DOHH2 (cell line): ENCODE measurements at regions not wholly inside any gene's neighbourhood (a gene's known extent, or its start where the extent isn't known, plus 50 kb on each side); places are given as distances from the start of the nearest gene placed in this dataset.

Experiments
- EZH2phosphoT487 ChIP-seq: fragments of 200-600 bp; sonication (generic); IDR thresholded peaks from 2 replicates; pipeline ENCODE4 v1.6.1; 2017; ENCODE audit warnings: borderline replicate concordance, mild to moderate bottlenecking, antibody characterized with exemption, low read length, moderate library complexity, mixed read lengths
- TF ChIP-seq, protein P1 (sequence below): fragments of 200-600 bp; sonication (generic); IDR thresholded peaks from one replicate; pipeline ENCODE4 v1.5.1; 2014; ENCODE audit warnings: antibody characterized with exemption, mild to moderate bottlenecking, low read depth, low read length; ENCODE audit not compliant: poor library complexity, severe bottlenecking

GRCh38 chr20:57987659-57988058, 240.8 kb downstream of the ANKRD60 start:
- no peak for TF ChIP-seq EZH2phosphoT487
- TF ChIP-seq, protein P1, sequence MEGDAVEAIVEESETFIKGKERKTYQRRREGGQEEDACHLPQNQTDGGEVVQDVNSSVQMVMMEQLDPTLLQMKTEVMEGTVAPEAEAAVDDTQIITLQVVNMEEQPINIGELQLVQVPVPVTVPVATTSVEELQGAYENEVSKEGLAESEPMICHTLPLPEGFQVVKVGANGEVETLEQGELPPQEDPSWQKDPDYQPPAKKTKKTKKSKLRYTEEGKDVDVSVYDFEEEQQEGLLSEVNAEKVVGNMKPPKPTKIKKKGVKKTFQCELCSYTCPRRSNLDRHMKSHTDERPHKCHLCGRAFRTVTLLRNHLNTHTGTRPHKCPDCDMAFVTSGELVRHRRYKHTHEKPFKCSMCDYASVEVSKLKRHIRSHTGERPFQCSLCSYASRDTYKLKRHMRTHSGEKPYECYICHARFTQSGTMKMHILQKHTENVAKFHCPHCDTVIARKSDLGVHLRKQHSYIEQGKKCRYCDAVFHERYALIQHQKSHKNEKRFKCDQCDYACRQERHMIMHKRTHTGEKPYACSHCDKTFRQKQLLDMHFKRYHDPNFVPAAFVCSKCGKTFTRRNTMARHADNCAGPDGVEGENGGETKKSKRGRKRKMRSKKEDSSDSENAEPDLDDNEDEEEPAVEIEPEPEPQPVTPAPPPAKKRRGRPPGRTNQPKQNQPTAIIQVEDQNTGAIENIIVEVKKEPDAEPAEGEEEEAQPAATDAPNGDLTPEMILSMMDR, result no peak
